T-cell (primary cell): ENCODE measurements at regions not wholly inside any gene's neighbourhood (a gene's known extent, or its start where the extent isn't known, plus 50 kb on each side); places are given as distances from the start of the nearest gene placed in this dataset.

ENCODE experiments used
- ATAC-seq, 4 experiments: fragments of 200-7000 bp in 3 of 4; fragments of 150-1000 bp in 1 of 4; cut with Tn5 transposase; replicated peaks in 1 of 4; 1 replicate in 3 of 4; 2 replicates in 1 of 4; pipeline ENCODE4 v1.10.0; 2021; ENCODE audit warnings: moderate library complexity in 3 of 4, mild to moderate bottlenecking in 2 of 4, moderate number of reproducible peaks in 1 of 4
- CTCF ChIA-PET, 2 donors: fragments of 300-600 bp; sonication (Branson Sonifier 250); formaldehyde crosslinking; loops; one replicate each; lab custom pipeline; 2022; ENCODE audit warnings: antibody characterized with exemption in 2 of 2; lab: Charles Lee
- POLR2A ChIA-PET, 2 donors: fragments of 300-600 bp; sonication (Branson Sonifier 250); formaldehyde crosslinking; loops; one replicate each; lab custom pipeline; 2022; ENCODE audit warnings: antibody characterized with exemption in 2 of 2; lab: Charles Lee
- DNase-seq, 35 experiments: peaks; one replicate each; pipeline versions ENCODE4 v3.0.0 to v3.0.0-alpha.2; 2013 to 2023
- H3K27ac ChIP-seq: one replicate; pipeline ENCODE4 v1.5.1; 2013; ENCODE audit warnings: low read length
- H3K27me3 ChIP-seq, 2 experiments: replicated peaks in 1 of 2; 1 replicate in 1 of 2; 2 replicates in 1 of 2; pipeline versions ENCODE4 v1.6.1 to v1.7.0; 2013; ENCODE audit warnings: low read length in 1 of 2, mixed read lengths in 1 of 2; ENCODE audit not compliant: control insufficient read depth in 2 of 2, insufficient read depth in 2 of 2; ENCODE audit errors: extremely low read depth in 1 of 2
- H3K36me3 ChIP-seq, 2 donors: 1 replicate in 1 of 2; 2 replicates in 1 of 2; pipeline versions ENCODE4 v1.6.1 to v1.7.0; 2013; ENCODE audit warnings: low read length in 1 of 2; ENCODE audit not compliant: control insufficient read depth in 2 of 2, insufficient read depth in 1 of 2; ENCODE audit errors: extremely low read depth in 1 of 2
- H3K4me1 ChIP-seq, 2 experiments: 1 replicate in 1 of 2; 2 replicates in 1 of 2; pipeline versions ENCODE4 v1.6.1 to v1.7.0; 2013; ENCODE audit warnings: low read length in 2 of 2, mixed read lengths in 1 of 2; ENCODE audit not compliant: insufficient read depth in 2 of 2, control insufficient read depth in 1 of 2; ENCODE audit errors: extremely low read depth in 1 of 2
- H3K4me3 ChIP-seq, 2 donors: 1 replicate in 1 of 2; 2 replicates in 1 of 2; pipeline versions ENCODE4 v1.5.1 to v1.7.0; 2013; ENCODE audit warnings: mild to moderate bottlenecking in 2 of 2, low read length in 1 of 2, moderate library complexity in 1 of 2; ENCODE audit not compliant: control insufficient read depth in 1 of 2; ENCODE audit errors: extremely low read depth in 1 of 2
- H3K9me3 ChIP-seq: 2 replicates; pipeline ENCODE4 v1.7.0; 2013
- H3K27ac Mint-ChIP-seq, 2 donors: one replicate each; pipeline ENCODE4 v1.8.0; 2020 to 2021; ENCODE audit warnings: mild to moderate bottlenecking in 2 of 2, mixed read lengths in 2 of 2
- H3K27me3 Mint-ChIP-seq, 2 donors: one replicate each; pipeline ENCODE4 v1.8.0; 2021 to 2022; ENCODE audit warnings: mixed read lengths in 2 of 2
- H3K36me3 Mint-ChIP-seq: one replicate; pipeline ENCODE4 v1.8.0; 2021; ENCODE audit warnings: mixed read lengths
- H3K4me1 Mint-ChIP-seq, 3 donors: one replicate each; pipeline ENCODE4 v1.8.0; 2020 to 2022; ENCODE audit warnings: mixed read lengths in 3 of 3, mild to moderate bottlenecking in 1 of 3
- H3K4me3 Mint-ChIP-seq, 3 donors: one replicate each; pipeline ENCODE4 v1.8.0; 2020 to 2022; ENCODE audit warnings: mild to moderate bottlenecking in 3 of 3, mixed read lengths in 3 of 3, moderate library complexity in 3 of 3
- H3K9me3 Mint-ChIP-seq, 3 donors: one replicate each; pipeline ENCODE4 v1.8.0; 2020 to 2022; ENCODE audit warnings: mixed read lengths in 3 of 3
- WGBS: methylation state at CpG from one replicate; pipeline ENCODE4 v1.1.5; 2013; ENCODE audit warnings: missing lambda C conversion rate; ENCODE audit not compliant: insufficient coverage; 5-methylcytosine and 5-hydroxymethylcytosine counted together

DNA sequence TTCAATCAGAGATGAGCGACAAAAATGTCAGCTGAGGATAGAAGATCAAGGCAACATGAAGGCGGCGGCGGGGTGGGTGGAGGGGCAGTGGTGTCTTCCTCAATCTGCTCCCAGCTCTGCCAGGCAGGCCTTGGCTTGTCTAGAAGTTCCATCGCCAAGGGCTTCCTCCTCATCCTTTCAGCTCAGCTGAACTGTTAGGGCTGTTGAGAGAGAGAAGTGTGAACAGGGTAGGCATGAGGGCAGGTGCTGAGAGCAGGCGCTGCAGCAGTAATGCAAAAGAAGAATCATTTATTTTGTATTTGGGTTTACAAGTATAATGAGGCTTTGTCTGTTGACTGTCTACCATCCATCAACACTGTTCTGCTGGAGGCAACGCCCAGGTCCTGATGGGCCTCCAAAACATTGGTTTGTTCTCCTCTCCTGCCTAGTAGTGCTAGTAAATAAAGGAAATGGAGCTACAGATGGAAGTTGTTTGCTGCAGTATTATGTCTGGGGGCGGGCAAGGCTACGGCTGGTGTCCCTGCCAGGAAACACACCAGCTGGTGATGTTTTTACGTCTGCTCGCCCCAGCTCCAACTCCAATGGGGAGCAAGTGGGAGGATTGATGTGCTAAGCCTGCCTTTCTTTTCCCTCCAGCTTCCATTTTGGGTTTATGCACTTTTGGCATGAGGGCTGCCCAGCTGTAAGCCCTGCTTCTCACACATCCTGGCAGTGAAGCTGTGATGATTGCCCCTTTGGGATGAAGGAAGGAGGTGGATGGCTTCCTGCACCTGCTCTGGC, 139.4 kb upstream of the BOD1L1 start:
- H3K36me3 ChIP-seq, result no peaks in the 10 kb centered on the region
- H3K9me3 ChIP-seq, result no peaks in the 10 kb centered on the region
- CTCF ChIA-PET, result no interaction called here
- no peaks in the 10 kb centered on the region for H3K4me1 ChIP-seq
- 89% methylated on average over 5 of the region's 11 CpGs for WGBS
- Mint-ChIP-seq H3K36me3 (no peaks in the 10 kb centered on the region), H3K4me1 (no peaks in the 10 kb centered on the region), H3K4me3 (no peak overlapping the region), H3K9me3 (peaks cover 4 to 14% (median 6%) of the 10 kb centered on the region in 3 donors), H3K27ac (no peak overlapping the region), H3K27me3 (peaks cover 0 to 6% of the 10 kb centered on the region in 2 donors)
- POLR2A ChIA-PET, result no interaction called here
- no peak overlapping the region for H3K4me3 ChIP-seq
- ATAC-seq, result no peak
- no peak overlapping the region for H3K27ac ChIP-seq
- no peaks in the 10 kb centered on the region for H3K27me3 ChIP-seq
- no peak for DNase-seq

DNA sequence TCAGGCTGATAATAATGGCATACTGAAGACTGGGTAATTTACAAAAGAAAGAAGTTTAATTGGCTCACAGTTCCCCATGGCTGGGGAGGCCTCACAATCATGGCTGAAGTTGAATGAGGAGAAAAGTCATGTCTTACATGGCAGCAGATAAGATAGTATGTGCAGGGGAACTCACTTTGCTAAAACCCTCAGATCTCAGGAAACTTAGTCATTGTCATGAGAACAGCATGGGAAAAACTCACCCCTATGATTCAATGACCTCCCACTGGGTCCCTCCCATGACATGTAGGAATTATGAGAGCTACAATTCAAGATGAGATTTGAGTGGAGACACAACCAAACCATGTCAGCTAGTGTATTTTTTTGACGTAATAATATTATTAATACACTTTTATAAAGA, 149.8 kb upstream of the BOD1L1 start:
- ATAC-seq, result no peak
- Mint-ChIP-seq H3K27me3 (no peaks in the 10 kb centered on the region), H3K36me3 (no peaks in the 10 kb centered on the region), H3K4me3 (no peak overlapping the region), H3K9me3 (peaks cover 8 to 22% (median 15%) of the 10 kb centered on the region in 3 donors), H3K4me1 (no peaks in the 10 kb centered on the region), H3K27ac (no peak overlapping the region)
- Histone ChIP-seq H3K27me3 (peaks cover 0 to 3% of the 10 kb centered on the region in 2 experiments), H3K4me1 (no peaks in the 10 kb centered on the region), H3K9me3 (no peaks in the 10 kb centered on the region), H3K4me3 (no peak overlapping the region), H3K36me3 (no peaks in the 10 kb centered on the region), H3K27ac (no peak overlapping the region)
- no CpG with 5 or more reads among the region's 1 CpG for WGBS
- ChIA-PET CTCF (no interaction called here), POLR2A (no interaction called here)
- DNase-seq, result no peak

- CTCF ChIA-PET, result no interaction called here
- H3K9me3 ChIP-seq, result no peaks in the 10 kb centered on the region
- no peaks in the 10 kb centered on the region for H3K4me1 Mint-ChIP-seq
- H3K36me3 Mint-ChIP-seq, result no peaks in the 10 kb centered on the region
- H3K4me3 Mint-ChIP-seq, result no peak overlapping the region
- POLR2A ChIA-PET, result no interaction called here
- H3K36me3 ChIP-seq, result no peaks in the 10 kb centered on the region
- H3K27ac Mint-ChIP-seq, result no peak overlapping the region
- no peaks in the 10 kb centered on the region for H3K27me3 Mint-ChIP-seq
- H3K4me3 ChIP-seq, result no peak overlapping the region
- no peak overlapping the region for H3K27ac ChIP-seq
- WGBS, result no CpG with 5 or more reads among the region's 1 CpG
- no peaks in the 10 kb centered on the region for H3K4me1 ChIP-seq
- DNase-seq, result no peak
- peaks cover 0 to 3% of the 10 kb centered on the region in 2 experiments for H3K27me3 ChIP-seq
- no peak for ATAC-seq
- H3K9me3 Mint-ChIP-seq, result peaks cover 8 to 22% (median 13%) of the 10 kb centered on the region in 3 donors
These were observed 150.8 kb upstream of the BOD1L1 start for GRCh38 chr4:13778367-13778766.

DNA sequence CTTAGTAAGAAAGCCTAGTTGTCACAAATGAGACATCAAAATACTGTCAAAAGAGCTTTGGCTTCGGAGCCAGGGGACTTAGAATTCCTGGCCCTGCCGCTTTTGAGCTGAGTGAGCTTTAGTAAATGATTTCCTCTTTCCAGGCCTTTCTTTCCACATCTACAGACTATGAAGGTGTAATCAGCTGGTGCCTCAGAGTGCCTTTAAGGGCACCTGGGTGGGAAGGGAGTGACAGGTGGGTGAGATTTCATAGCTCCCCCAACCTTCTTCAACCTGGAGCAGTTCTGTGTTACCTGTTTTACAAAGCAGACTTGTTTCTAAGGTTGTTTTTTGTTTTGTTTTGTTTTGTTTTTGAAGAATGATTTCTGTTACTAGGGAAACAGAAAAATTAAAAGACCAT, 154.7 kb upstream of the BOD1L1 start:
- WGBS, result no CpG with 5 or more reads among the region's 2 CpGs
- DNase-seq, result no peak
- H3K4me3 Mint-ChIP-seq, result no peak overlapping the region
- H3K9me3 Mint-ChIP-seq, result peaks cover under 1 to 5% (median under 1%) of the 10 kb centered on the region in 3 donors
- Histone ChIP-seq H3K27me3 (no peaks in the 10 kb centered on the region), H3K9me3 (no peaks in the 10 kb centered on the region), H3K36me3 (no peaks in the 10 kb centered on the region), H3K27ac (no peak overlapping the region), H3K4me1 (no peaks in the 10 kb centered on the region), H3K4me3 (no peak overlapping the region)
- ChIA-PET POLR2A (no interaction called here), CTCF (no interaction called here)
- no peaks in the 10 kb centered on the region for H3K4me1 Mint-ChIP-seq
- no peaks in the 10 kb centered on the region for H3K27me3 Mint-ChIP-seq
- no peak overlapping the region for H3K27ac Mint-ChIP-seq
- ATAC-seq, result no peak
- no peaks in the 10 kb centered on the region for H3K36me3 Mint-ChIP-seq

DNA sequence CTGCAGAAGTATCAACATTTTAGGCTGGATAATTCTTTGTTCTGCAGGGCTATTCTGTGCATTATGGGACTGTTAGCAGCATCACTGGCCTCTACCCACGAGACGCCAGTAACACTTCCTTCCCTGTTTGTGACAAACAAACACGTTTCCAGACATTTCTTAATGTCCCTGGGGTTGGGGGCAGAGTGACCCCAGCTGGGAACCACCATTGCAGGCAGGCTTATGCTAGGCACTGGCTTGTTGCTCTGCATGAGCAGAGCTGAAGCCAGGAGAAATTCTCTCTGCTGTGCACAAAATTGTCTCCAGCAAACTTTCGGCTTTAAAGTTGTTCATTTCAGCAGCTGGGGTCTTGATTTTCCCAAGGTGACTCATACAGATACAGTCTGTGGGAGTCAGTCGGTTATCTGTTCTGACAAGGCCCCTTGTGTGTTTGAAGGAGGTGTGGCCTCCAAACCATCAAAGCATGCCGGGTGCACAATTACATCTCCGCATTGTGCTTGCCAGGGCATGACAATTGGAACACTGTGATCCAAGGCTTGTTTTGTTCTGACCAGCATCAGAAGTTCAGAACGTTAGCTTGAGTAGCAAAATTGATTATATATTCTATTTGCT, 156.4 kb upstream of the BOD1L1 start:
- Mint-ChIP-seq H3K9me3 (peaks cover 0 to 4% (median 0%) of the 10 kb centered on the region in 3 donors), H3K27me3 (no peaks in the 10 kb centered on the region), H3K4me1 (no peaks in the 10 kb centered on the region), H3K27ac (no peak overlapping the region), H3K4me3 (no peak overlapping the region), H3K36me3 (no peaks in the 10 kb centered on the region)
- Histone ChIP-seq H3K27ac (no peak overlapping the region), H3K4me1 (no peaks in the 10 kb centered on the region), H3K36me3 (no peaks in the 10 kb centered on the region), H3K9me3 (no peaks in the 10 kb centered on the region), H3K27me3 (no peaks in the 10 kb centered on the region), H3K4me3 (no peak overlapping the region)
- CTCF ChIA-PET, result no interaction called here
- ATAC-seq, result no peak
- no peak for DNase-seq
- 47% methylated on average over 2 of the region's 8 CpGs for WGBS
- POLR2A ChIA-PET, result no interaction called here

GRCh38 chr4:13793020-13793710, 165.6 kb upstream of the BOD1L1 start:
- peaks cover 2 to 3% of the 10 kb centered on the region in 2 donors for H3K27me3 Mint-ChIP-seq
- peaks cover 3 to 4% (median 4%) of the 10 kb centered on the region in 3 donors for H3K9me3 Mint-ChIP-seq
- Histone ChIP-seq H3K27me3 (no peaks in the 10 kb centered on the region), H3K9me3 (no peaks in the 10 kb centered on the region), H3K4me1 (no peaks in the 10 kb centered on the region), H3K27ac (no peak overlapping the region), H3K4me3 (no peak overlapping the region), H3K36me3 (no peaks in the 10 kb centered on the region)
- H3K27ac Mint-ChIP-seq, result no peak overlapping the region
- DNase-seq, result no peak
- ChIA-PET POLR2A (no interaction called here), CTCF (no interaction called here)
- WGBS, result 18% methylated on average over 2 of the region's 5 CpGs
- no peaks in the 10 kb centered on the region for H3K36me3 Mint-ChIP-seq
- no peak for ATAC-seq
- no peak overlapping the region for H3K4me3 Mint-ChIP-seq
- no peaks in the 10 kb centered on the region for H3K4me1 Mint-ChIP-seq
